ENCODE measurements at regions not wholly inside any gene's neighbourhood (a gene's known extent, or its start where the extent isn't known, plus 50 kb on each side); places are given as distances from the start of the nearest gene placed in this dataset.

DNA sequence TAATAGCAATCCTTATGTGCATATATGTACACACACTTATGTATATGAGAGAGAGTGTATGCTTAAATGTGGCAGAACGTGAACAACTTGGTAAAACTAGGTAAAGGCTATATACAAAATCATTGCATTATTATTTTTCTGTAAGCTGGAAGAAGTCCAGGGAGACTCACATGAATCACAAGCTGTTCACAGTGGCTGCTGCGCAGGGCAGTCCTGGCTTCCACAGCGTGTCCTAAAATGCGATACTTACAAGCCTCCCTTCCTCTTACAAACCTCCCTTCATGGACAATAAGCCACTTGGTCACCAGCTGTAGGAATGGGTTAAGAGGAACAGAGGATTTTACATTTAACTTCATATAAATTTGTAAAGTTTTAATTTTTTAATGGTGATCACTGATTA is 114.9 kb upstream of the AGAP1 start:
- TF ChIP-seq, protein P1, sequence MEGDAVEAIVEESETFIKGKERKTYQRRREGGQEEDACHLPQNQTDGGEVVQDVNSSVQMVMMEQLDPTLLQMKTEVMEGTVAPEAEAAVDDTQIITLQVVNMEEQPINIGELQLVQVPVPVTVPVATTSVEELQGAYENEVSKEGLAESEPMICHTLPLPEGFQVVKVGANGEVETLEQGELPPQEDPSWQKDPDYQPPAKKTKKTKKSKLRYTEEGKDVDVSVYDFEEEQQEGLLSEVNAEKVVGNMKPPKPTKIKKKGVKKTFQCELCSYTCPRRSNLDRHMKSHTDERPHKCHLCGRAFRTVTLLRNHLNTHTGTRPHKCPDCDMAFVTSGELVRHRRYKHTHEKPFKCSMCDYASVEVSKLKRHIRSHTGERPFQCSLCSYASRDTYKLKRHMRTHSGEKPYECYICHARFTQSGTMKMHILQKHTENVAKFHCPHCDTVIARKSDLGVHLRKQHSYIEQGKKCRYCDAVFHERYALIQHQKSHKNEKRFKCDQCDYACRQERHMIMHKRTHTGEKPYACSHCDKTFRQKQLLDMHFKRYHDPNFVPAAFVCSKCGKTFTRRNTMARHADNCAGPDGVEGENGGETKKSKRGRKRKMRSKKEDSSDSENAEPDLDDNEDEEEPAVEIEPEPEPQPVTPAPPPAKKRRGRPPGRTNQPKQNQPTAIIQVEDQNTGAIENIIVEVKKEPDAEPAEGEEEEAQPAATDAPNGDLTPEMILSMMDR (IDR thresholded peaks at IDR 0.05): no peak
- TF ChIP-seq, protein P2, sequence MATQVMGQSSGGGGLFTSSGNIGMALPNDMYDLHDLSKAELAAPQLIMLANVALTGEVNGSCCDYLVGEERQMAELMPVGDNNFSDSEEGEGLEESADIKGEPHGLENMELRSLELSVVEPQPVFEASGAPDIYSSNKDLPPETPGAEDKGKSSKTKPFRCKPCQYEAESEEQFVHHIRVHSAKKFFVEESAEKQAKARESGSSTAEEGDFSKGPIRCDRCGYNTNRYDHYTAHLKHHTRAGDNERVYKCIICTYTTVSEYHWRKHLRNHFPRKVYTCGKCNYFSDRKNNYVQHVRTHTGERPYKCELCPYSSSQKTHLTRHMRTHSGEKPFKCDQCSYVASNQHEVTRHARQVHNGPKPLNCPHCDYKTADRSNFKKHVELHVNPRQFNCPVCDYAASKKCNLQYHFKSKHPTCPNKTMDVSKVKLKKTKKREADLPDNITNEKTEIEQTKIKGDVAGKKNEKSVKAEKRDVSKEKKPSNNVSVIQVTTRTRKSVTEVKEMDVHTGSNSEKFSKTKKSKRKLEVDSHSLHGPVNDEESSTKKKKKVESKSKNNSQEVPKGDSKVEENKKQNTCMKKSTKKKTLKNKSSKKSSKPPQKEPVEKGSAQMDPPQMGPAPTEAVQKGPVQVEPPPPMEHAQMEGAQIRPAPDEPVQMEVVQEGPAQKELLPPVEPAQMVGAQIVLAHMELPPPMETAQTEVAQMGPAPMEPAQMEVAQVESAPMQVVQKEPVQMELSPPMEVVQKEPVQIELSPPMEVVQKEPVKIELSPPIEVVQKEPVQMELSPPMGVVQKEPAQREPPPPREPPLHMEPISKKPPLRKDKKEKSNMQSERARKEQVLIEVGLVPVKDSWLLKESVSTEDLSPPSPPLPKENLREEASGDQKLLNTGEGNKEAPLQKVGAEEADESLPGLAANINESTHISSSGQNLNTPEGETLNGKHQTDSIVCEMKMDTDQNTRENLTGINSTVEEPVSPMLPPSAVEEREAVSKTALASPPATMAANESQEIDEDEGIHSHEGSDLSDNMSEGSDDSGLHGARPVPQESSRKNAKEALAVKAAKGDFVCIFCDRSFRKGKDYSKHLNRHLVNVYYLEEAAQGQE (IDR thresholded peaks at IDR 0.05; ENCODE audit: insufficient read depth in 1 of 2, low read depth in 2 of 2, low read length in 1 of 2): no peak
- TF ChIP-seq POLR2AphosphoS5 (IDR thresholded peaks at IDR 0.05; ENCODE audit: low read depth, low read length): no peak
